KMS-11 (cell line): ENCODE measurements at regions not wholly inside any gene's neighbourhood (a gene's known extent, or its start where the extent isn't known, plus 50 kb on each side); places are given as distances from the start of the nearest gene placed in this dataset.

ENCODE experiments used
- H2AFZ ChIP-seq: fragments of 200-600 bp; sonication (generic); 2 replicates; pipeline ENCODE4 v1.6.1; 2016; ENCODE audit warnings: antibody characterized with exemption, mixed run types, low read depth
- H3K27ac ChIP-seq: fragments of 200-600 bp; sonication (generic); 2 replicates; pipeline ENCODE4 v1.6.1; 2016; ENCODE audit warnings: mild to moderate bottlenecking, mixed run types
- H3K27me3 ChIP-seq: fragments of 200-600 bp; sonication (generic); 2 replicates; pipeline ENCODE4 v1.6.1; 2017; ENCODE audit warnings: mild to moderate bottlenecking, low read depth, mixed run types, moderate library complexity; ENCODE audit not compliant: insufficient read depth
- H3K36me3 ChIP-seq: fragments of 200-600 bp; sonication (generic); 2 replicates; pipeline ENCODE4 v1.6.1; 2017; ENCODE audit warnings: mild to moderate bottlenecking, mixed run types; ENCODE audit not compliant: insufficient read depth
- H3K4me1 ChIP-seq: fragments of 200-600 bp; sonication (generic); 2 replicates; pipeline ENCODE4 v1.6.1; 2016; ENCODE audit warnings: mild to moderate bottlenecking, low read depth, mixed run types; ENCODE audit not compliant: poor library complexity, severe bottlenecking
- H3K4me2 ChIP-seq: fragments of 200-600 bp; sonication (generic); 2 replicates; pipeline ENCODE4 v1.7.0; 2016; ENCODE audit warnings: mild to moderate bottlenecking, mixed run types
- H3K4me3 ChIP-seq: fragments of 200-600 bp; sonication (generic); IDR thresholded peaks from 2 replicates; pipeline ENCODE4 v1.6.1; 2017; ENCODE audit warnings: low read depth, low read length, mixed read lengths; ENCODE audit not compliant: insufficient read depth
- H3K79me2 ChIP-seq: fragments of 200-600 bp; sonication (generic); 2 replicates; pipeline ENCODE4 v1.6.1; 2016; ENCODE audit warnings: low read depth, mixed run types; ENCODE audit not compliant: insufficient read depth
- H3K9ac ChIP-seq: fragments of 200-600 bp; sonication (generic); 2 replicates; pipeline ENCODE4 v1.6.1; 2016; ENCODE audit warnings: mild to moderate bottlenecking, mixed run types
- H4K20me1 ChIP-seq: fragments of 200-600 bp; sonication (generic); 2 replicates; pipeline ENCODE4 v1.6.1; 2016; ENCODE audit warnings: mild to moderate bottlenecking, mixed run types; ENCODE audit not compliant: insufficient read depth
- CTCF ChIP-seq: fragments of 200-600 bp; sonication (generic); conservative IDR thresholded peaks from 2 replicates; pipeline ENCODE4 v1.6.1; 2017; ENCODE audit warnings: low read depth, mild to moderate bottlenecking, antibody characterized with exemption, low read length, moderate library complexity, mixed read lengths

- Histone ChIP-seq H3K27ac (no peak overlapping the region), H3K4me3 (no peak overlapping the region), H3K27me3 (no peaks in the 10 kb centered on the region), H3K79me2 (no peaks in the 10 kb centered on the region), H3K9ac (no peak overlapping the region), H2AFZ (no peak overlapping the region), H3K36me3 (no peaks in the 10 kb centered on the region), H4K20me1 (no peaks in the 10 kb centered on the region), H3K4me2 (no peak overlapping the region), H3K4me1 (no peaks in the 10 kb centered on the region)
- no peak for TF ChIP-seq CTCF
Measured at GRCh38 chr6:141969201-141969600, 163.5 kb upstream of the GJE1 start.

- H3K36me3 ChIP-seq: no peaks in the 10 kb centered on the region
- no peaks in the 10 kb centered on the region for H4K20me1 ChIP-seq
- H3K4me3 ChIP-seq: no peak overlapping the region
- no peak overlapping the region for H3K9ac ChIP-seq
- H3K4me2 ChIP-seq: no peak overlapping the region
- H3K4me1 ChIP-seq: no peaks in the 10 kb centered on the region
- no peak overlapping the region for H2AFZ ChIP-seq
- no peaks in the 10 kb centered on the region for H3K27me3 ChIP-seq
- no peak overlapping the region for H3K27ac ChIP-seq
- no peak for TF ChIP-seq CTCF
- H3K79me2 ChIP-seq: no peaks in the 10 kb centered on the region
Measured at GRCh38 chr6:141968632-141969031, 164.1 kb upstream of the GJE1 start.

- no peaks in the 10 kb centered on the region for H3K79me2 ChIP-seq
- H3K4me3 ChIP-seq: no peak overlapping the region
- no peaks in the 10 kb centered on the region for H4K20me1 ChIP-seq
- no peak overlapping the region for H2AFZ ChIP-seq
- H3K4me2 ChIP-seq: no peak overlapping the region
- TF ChIP-seq CTCF: no peak
- H3K27me3 ChIP-seq: no peaks in the 10 kb centered on the region
- no peak overlapping the region for H3K27ac ChIP-seq
- H3K9ac ChIP-seq: no peak overlapping the region
- H3K4me1 ChIP-seq: no peaks in the 10 kb centered on the region
- H3K36me3 ChIP-seq: no peaks in the 10 kb centered on the region
Measured at GRCh38 chr6:141965016-141965545, 167.6 kb upstream of the GJE1 start.

- H3K27me3 ChIP-seq: no peaks in the 10 kb centered on the region
- H3K4me2 ChIP-seq: no peak overlapping the region
- H3K4me3 ChIP-seq: no peak overlapping the region
- no peaks in the 10 kb centered on the region for H3K36me3 ChIP-seq
- no peak overlapping the region for H2AFZ ChIP-seq
- TF ChIP-seq CTCF: no peak
- no peaks in the 10 kb centered on the region for H3K4me1 ChIP-seq
- no peak overlapping the region for H3K9ac ChIP-seq
- H4K20me1 ChIP-seq: no peaks in the 10 kb centered on the region
- no peaks in the 10 kb centered on the region for H3K79me2 ChIP-seq
- no peak overlapping the region for H3K27ac ChIP-seq
Measured at GRCh38 chr6:141963543-141964295, 169.0 kb upstream of the GJE1 start.
